Thymus (tissue), 11 donors: ENCODE measurements at regions not wholly inside any gene's neighbourhood (a gene's known extent, or its start where the extent isn't known, plus 50 kb on each side); places are given as distances from the start of the nearest gene placed in this dataset.
"Not testable (repeated sequence)": the region's sequence is repeated elsewhere in the genome, so short reads cannot be mapped to it uniquely, and the experiment has no call there.

ENCODE experiments used
- DNase-seq, 9 donors: peaks; one replicate each; pipeline ENCODE4 v3.0.0-alpha.2; 2013; ENCODE audit warnings: low spot score in 9 of 9, low read depth in 6 of 9, missing footprints in 1 of 9
- H3K27ac ChIP-seq, 2 donors: one replicate each; pipeline ENCODE4 v1.5.1; 2013; ENCODE audit warnings: control low read depth in 1 of 2, low read depth in 1 of 2, low read length in 1 of 2, mild to moderate bottlenecking in 1 of 2, moderate library complexity in 1 of 2
- H3K27me3 ChIP-seq, 2 donors: one replicate each; pipeline ENCODE4 v1.5.1; 2013; ENCODE audit warnings: low read length in 1 of 2; ENCODE audit not compliant: control insufficient read depth in 2 of 2, insufficient read depth in 1 of 2
- H3K36me3 ChIP-seq, 2 donors: one replicate each; pipeline ENCODE4 v1.5.1; 2013; ENCODE audit warnings: low read length in 1 of 2, mild to moderate bottlenecking in 1 of 2, moderate library complexity in 1 of 2; ENCODE audit not compliant: control insufficient read depth in 2 of 2, insufficient read depth in 2 of 2
- H3K4me1 ChIP-seq, 2 donors: one replicate each; pipeline ENCODE4 v1.5.1; 2013; ENCODE audit warnings: low read length in 2 of 2; ENCODE audit not compliant: control insufficient read depth in 2 of 2, insufficient read depth in 2 of 2
- H3K4me3 ChIP-seq, 2 donors: one replicate each; pipeline ENCODE4 v1.5.1; 2013; ENCODE audit warnings: low read length in 2 of 2, control low read depth in 1 of 2, mild to moderate bottlenecking in 1 of 2
- H3K9me3 ChIP-seq, 2 donors: one replicate each; pipeline ENCODE4 v1.5.1; 2013; ENCODE audit warnings: low read length in 1 of 2, mild to moderate bottlenecking in 1 of 2; ENCODE audit not compliant: control insufficient read depth in 2 of 2, insufficient read depth in 1 of 2
- WGBS: extraction: QIAGEN DNeasy Blood & Tissue Kit; methylation state at CpG from one replicate; pipeline ENCODE4 v1.1.7; 2013; 5-methylcytosine and 5-hydroxymethylcytosine counted together
- donor health status: healthy.

DNA sequence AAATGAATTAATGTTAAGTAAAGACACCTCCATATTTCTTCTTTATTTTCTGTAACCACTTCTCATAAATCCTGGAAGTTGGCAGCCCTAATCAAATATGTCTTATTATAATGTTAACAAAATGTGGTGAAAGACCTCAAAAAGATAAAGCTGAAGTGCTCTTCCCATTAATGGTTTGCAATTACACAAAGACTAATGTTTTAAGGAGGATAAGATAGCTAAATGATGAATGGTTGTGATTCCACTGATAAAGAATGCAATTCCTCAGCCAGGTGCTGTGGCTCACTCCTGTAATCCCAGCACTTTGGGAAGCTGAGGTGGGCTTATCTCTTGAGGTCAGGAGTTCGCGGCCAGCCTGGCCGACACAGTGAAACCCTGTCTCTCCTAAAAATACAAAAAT lies 125.8 kb upstream of the SNX2 start:
- 96% methylated on average over 3 of the region's 3 CpGs for WGBS

DNA sequence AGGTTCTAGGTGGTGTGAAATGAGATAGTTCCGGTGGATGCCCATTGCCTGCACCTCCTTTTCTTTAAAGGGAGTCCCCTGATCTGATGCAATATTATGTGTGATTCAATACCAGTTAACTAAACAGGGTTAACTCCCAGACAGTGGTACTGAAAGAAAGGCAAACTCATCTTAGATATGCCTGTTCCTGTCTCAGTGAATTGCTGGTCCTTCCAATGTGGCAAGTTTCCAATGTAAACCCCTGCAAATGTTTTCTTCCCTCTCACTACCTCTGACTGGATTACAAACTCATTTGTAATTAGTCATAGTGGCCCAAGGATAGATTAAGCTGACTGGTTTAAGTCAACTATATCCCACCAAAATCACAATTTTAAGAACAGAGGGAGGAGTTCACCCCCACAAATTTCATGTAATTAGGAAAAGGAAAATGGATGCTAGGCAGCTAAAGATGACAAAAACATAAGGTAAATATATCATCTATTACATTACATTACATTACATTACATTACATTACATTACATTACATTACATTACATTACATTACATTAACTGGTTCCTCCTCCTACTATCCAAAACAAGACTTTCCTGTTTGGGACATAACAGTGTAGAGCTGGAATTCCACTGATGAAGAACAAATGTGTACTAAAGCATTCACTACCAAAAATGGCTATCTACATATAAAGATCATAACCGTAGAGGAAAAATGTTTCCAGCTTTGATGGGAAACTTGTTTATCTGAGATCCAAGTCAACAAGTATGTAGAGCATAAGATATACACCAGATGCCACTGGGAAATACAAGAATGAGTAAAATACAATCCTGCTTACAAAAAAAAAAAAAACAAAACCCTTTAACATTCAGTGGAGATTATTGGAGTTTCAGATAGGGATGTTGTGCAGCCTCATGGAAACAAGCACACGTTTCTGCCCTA lies 121.5 kb upstream of the SNX2 start:
- Histone ChIP-seq H3K27me3 (no peaks in the 10 kb centered on the region), H3K4me1 (no peaks in the 10 kb centered on the region), H3K27ac (no peak overlapping the region), H3K9me3 (no peaks in the 10 kb centered on the region), H3K4me3 (no peak overlapping the region), H3K36me3 (no peaks in the 10 kb centered on the region)
- WGBS, result 94% methylated on average over 3 of the region's 3 CpGs
- DNase-seq, result no peak

More for the DNA sequence above, 125.8 kb upstream of the SNX2 start:
- no peaks in the 10 kb centered on the region for H3K4me1 ChIP-seq
- H3K9me3 ChIP-seq, result no peaks in the 10 kb centered on the region
- H3K4me3 ChIP-seq, result no peak overlapping the region
- H3K36me3 ChIP-seq, result no peaks in the 10 kb centered on the region
- DNase-seq, result no peak
- no peak overlapping the region for H3K27ac ChIP-seq
- no peaks in the 10 kb centered on the region for H3K27me3 ChIP-seq

DNA sequence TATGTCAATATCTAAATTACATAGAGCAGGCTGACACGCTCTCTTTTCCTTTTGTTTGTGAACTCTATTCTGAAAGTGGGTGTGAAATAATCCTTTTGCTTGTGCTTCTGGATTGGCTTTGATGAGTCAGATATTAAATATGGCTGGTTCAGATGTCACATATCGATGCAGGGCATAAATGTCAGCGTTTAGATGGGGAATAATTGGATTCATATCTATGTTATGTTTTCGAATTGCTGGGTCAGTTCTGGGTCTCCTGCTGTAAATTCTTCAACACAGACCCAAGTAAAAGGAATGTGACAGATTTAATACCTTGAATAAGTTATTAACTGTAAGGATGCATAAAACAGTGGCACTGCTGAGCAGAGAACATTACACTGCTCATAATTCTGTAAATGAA lies 118.7 kb upstream of the SNX2 start:
- WGBS, result 93% methylated on average over 4 of the region's 4 CpGs
- Histone ChIP-seq H3K9me3 (no peaks in the 10 kb centered on the region), H3K4me3 (no peak overlapping the region), H3K27ac (no peak overlapping the region), H3K4me1 (no peaks in the 10 kb centered on the region), H3K36me3 (no peaks in the 10 kb centered on the region), H3K27me3 (no peaks in the 10 kb centered on the region)
- DNase-seq, result no peak

DNA sequence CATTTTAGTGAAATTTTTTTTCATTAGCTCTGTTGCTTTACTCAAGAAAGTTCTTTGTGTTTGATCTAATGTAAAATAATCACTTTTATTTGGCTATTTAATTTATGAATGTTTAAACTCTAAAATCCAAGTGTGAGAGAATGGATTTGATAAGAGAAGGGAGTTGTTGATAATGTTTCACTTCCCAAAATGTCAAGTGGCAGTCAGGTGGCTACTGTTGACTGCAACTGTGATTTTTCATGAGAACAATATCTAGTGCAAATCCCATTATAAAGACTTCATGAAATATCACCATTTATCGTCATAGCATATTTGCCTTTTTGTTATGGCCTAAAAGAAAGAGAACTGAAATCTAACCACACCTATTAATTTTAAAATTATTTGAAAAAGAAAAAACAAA lies 118.3 kb upstream of the SNX2 start:
- Histone ChIP-seq H3K4me3 (no peak overlapping the region), H3K27ac (no peak overlapping the region), H3K27me3 (no peaks in the 10 kb centered on the region), H3K36me3 (no peaks in the 10 kb centered on the region), H3K9me3 (no peaks in the 10 kb centered on the region), H3K4me1 (no peaks in the 10 kb centered on the region)
- no peak for DNase-seq
- WGBS, result 99% methylated on average over 1 of the region's 1 CpG

DNA sequence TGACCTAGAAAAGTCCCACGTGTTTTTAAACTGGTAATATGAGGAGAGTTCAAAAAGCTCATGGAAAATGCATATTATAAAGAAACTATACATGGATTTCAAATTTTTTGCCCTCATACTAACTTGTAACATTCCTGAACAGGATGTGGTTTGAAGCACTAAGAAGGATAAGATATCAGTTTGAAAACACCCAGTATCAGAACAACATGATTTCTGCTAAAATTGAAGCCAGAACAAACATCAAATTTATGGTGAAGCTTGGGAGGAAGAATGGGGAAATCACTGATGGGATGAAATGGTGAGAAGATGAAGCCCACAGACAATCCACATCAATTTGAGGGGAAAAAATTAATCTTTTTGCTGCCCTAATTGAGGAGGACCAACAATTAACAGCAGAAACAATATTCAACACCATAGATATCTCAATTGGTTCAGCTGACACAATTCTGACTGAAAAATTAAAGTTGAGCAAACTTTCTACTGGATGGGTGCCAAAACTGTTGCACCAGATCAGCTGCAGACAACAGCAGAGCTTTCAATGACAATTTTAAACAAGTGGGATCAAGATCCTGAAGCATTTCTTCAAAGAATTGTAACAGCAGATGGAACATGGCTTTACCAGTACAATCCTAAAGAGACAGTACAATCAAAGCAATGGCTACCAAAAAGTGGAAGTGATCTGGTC lies 113.2 kb upstream of the SNX2 start:
- DNase-seq, result no peak
- no peak overlapping the region for H3K27ac ChIP-seq

DNA sequence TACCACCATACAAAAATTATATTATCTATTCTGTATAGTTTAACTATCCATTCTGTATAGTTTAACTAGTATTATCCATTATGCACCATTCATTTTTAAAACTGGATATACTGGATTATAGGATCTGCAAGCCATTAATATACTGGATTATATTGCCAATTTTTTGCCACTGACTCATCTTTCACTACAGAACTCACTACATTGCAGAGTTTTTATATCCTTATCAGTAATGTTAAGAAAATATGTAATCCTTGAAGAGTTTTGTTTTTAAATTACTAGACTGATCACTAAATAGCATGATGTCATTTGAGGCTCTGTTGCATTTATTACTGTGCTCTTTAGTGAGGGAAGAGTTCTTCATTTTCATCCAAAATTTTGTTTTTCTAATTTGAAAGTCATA lies 109.8 kb upstream of the SNX2 start:
- Histone ChIP-seq H3K4me1 (no peaks in the 10 kb centered on the region), H3K4me3 (no peak overlapping the region), H3K27me3 (no peaks in the 10 kb centered on the region), H3K27ac (no peak overlapping the region), H3K9me3 (no peaks in the 10 kb centered on the region), H3K36me3 (no peaks in the 10 kb centered on the region)
- DNase-seq, result no peak

More for the DNA sequence above, 113.2 kb upstream of the SNX2 start:
- Histone ChIP-seq H3K27me3 (no peaks in the 10 kb centered on the region), H3K4me1 (no peaks in the 10 kb centered on the region), H3K9me3 (no peaks in the 10 kb centered on the region), H3K4me3 (no peak overlapping the region), H3K36me3 (no peaks in the 10 kb centered on the region)
- WGBS, result 71% methylated on average over 1 of the region's 1 CpG

DNA sequence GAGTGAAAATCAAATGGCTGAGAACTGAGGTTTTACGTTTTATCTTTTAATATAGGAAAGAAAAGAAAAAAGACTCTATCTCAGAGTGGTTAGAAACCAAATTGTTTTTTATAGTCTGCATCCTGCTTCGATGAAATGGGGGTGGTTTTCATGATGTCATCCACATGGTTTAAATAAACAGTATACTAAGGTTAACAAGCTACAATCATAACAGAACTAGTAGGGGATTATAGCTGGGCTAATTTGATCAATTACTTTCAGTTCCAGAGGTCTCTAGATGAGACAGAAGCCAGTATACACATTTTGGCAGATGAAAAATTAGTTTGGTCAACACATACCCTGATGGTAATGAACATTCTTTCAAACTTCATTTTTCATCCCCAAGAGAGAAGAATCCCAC lies 106.3 kb upstream of the SNX2 start:
- Histone ChIP-seq H3K9me3 (no peaks in the 10 kb centered on the region), H3K27ac (no peak overlapping the region), H3K36me3 (no peaks in the 10 kb centered on the region), H3K4me3 (no peak overlapping the region), H3K27me3 (no peaks in the 10 kb centered on the region), H3K4me1 (no peaks in the 10 kb centered on the region)
- WGBS, result 84% methylated on average over 2 of the region's 2 CpGs
- DNase-seq, result no peak

DNA sequence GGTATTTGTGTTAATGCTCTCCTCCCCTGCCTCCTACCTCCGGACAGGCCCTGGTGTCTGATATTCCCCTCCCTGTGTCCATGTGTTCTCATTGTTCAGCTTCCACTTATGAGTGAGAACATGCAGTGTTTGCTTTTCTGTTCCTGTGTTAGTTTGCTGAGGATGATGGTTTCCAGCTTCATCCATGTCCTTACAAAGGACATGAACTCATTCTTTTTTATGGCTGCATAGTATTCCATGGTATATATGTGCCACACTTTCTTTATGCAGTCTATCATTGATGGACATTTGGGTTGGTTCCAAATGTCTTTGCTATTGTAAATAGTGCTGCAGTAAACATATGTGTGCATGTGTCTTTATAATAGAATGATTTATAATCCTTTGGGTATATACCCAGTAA lies 105.2 kb upstream of the SNX2 start:
- DNase-seq, H3K27ac ChIP-seq, H3K4me1 ChIP-seq, H3K36me3 ChIP-seq, H3K9me3 ChIP-seq, H3K27me3 ChIP-seq, H3K4me3 ChIP-seq: not testable (repeated sequence)
- WGBS, result 98% methylated on average over 1 of the region's 1 CpG

DNA sequence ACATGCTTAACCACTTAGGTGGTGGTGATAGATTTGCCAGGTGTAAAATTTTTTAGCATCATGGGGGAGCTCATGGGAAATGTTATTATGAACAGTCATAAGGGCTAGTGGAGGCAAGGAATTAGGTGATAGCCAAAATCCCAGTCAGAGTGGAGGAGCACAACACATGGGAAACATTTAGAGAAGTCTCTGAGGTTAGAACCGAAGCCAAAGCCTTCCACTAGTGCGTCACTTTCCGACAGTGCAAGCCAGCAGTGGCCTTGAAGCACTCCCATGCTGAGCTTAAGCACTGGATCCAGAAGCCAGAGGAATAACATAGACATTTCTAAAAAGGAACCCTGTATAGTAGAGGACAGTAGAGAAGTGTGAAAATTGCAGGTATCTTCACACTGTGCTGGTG lies 101.5 kb upstream of the SNX2 start:
- Histone ChIP-seq H3K4me1 (no peaks in the 10 kb centered on the region), H3K4me3 (no peak overlapping the region), H3K9me3 (no peaks in the 10 kb centered on the region), H3K27me3 (no peaks in the 10 kb centered on the region), H3K27ac (no peak overlapping the region), H3K36me3 (no peaks in the 10 kb centered on the region)
- 96% methylated on average over 3 of the region's 3 CpGs for WGBS
- no peak for DNase-seq
